GM12865 (cell line): ENCODE measurements at regions not wholly inside any gene's neighbourhood (a gene's known extent, or its start where the extent isn't known, plus 50 kb on each side); places are given as distances from the start of the nearest gene placed in this dataset.

Experiments
- DNase-seq: peaks from one replicate; pipeline ENCODE4 v3.0.0; 2010; ENCODE audit warnings: low read depth
- H3K4me3 ChIP-seq: 2 replicates; pipeline ENCODE4 v1.5.1; 2011; ENCODE audit warnings: mild to moderate bottlenecking, low read depth, low read length, control low read depth
- CTCF ChIP-seq: IDR thresholded peaks from 2 replicates; pipeline ENCODE4 v1.5.1; 2011; ENCODE audit warnings: low read length, control low read depth, low read depth, inconsistent platforms; ENCODE audit not compliant: insufficient read depth; ENCODE audit errors: missing control alignments

- DNase-seq: no peak
- H3K4me3 ChIP-seq: no peak overlapping the region
- no peak for TF ChIP-seq CTCF
Observed at GRCh38 chr5:171660434-171660833, 125.2 kb upstream of the SMIM23 start.

- no peak for TF ChIP-seq CTCF
Observed at GRCh38 chr5:171661143-171661542, 124.5 kb upstream of the SMIM23 start.

DNA sequence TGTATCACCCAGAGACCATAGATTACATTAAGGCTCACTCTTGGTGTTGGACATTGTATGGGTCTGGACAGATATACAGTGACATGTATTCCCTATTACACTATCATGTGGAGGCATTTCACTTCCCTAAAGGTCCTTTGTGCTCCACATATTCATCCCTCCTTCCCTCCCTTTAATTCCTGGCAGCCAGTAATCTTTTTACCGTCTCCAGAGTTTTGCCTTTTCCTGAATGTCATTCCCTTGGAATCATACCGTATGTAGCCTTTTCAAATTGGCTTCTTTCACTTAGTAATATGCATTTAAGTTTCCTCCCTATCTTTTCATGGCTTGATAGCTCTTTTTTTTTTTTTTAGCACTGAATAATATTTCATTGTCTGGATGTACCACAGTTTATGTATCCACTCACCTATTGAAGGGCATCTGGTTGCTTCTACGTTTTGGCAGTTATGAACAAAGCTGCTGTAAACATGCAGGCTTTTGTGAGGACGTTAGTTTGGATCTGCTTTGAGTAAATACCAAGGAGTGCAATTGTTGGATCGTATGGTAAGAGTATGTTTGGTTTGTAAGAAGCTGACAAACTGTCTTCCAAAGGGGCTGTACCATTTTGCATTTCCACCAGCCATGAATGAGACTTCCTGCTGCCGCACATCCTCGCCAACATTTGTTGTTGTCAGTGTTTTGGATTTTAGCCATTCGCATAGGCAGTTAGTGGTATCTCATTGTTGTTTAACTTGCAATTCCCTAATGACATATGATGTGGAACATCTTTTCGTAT, 122.1 kb upstream of the SMIM23 start:
- H3K4me3 ChIP-seq: no peak overlapping the region
- no peak for TF ChIP-seq CTCF

More at GRCh38 chr5:171661143-171661542, 124.5 kb upstream of the SMIM23 start:
- H3K4me3 ChIP-seq: no peak overlapping the region
- no peak for DNase-seq

GRCh38 chr5:171664489-171664888, 121.1 kb upstream of the SMIM23 start:
- no peak for TF ChIP-seq CTCF
- no peak overlapping the region for H3K4me3 ChIP-seq
- DNase-seq: no peak

More for the DNA sequence above, 122.1 kb upstream of the SMIM23 start:
- no peak for DNase-seq

- no peak for TF ChIP-seq CTCF
- no peak overlapping the region for H3K4me3 ChIP-seq
- DNase-seq: no peak
Observed at GRCh38 chr5:171666815-171667214, 118.8 kb upstream of the SMIM23 start.

DNA sequence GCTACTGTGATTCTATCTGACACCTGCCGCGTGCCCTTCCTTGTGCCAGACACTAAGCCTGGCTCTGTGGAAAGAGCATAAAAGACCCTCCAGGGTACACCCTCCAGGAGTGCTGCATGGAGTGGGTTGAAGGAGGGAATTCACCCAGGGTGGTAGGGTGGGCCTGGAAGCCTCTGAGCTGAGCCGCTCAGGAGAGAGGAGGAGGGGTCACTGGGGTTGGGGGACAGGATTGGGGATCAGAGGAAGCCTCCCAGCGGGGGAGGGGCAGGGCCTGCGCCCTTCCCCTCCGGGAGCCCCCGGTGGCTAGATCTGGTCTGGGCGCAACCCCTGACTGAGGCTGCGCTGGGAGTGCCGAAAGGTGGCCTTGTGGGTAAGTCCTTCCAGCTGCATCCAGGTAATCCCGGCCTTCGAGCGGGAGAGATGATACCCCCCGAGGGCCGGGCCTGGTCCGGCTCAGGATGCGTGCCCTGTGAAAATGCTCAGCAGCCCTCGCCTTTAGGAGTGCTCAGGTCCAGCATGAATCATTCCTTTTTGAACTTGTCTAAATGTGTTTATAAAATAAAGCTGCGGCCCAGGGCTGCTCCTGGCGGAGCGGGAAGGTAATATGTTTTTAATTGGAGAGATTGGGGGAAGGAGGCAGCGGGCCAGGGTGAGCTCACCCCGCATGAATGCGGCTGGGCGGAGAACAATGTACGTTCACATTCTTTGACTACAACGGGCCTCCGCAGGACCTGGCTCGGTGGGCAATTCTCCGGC, 118.1 kb upstream of the SMIM23 start:
- no peak overlapping the region for H3K4me3 ChIP-seq
- no peak for TF ChIP-seq CTCF
- DNase-seq: no peak

- H3K4me3 ChIP-seq: no peak overlapping the region
- no peak for TF ChIP-seq CTCF
- DNase-seq: no peak
Observed at GRCh38 chr5:171668097-171668412, 117.6 kb upstream of the SMIM23 start.
